Activated effector memory CD4-positive, alpha-beta T cell treated with Interleukin-2 at 50 U/mL for 16 hours (primary cell): ENCODE measurements at regions not wholly inside any gene's neighbourhood (a gene's known extent, or its start where the extent isn't known, plus 50 kb on each side); places are given as distances from the start of the nearest gene placed in this dataset.

Source experiments
- DNase-seq: peaks from one replicate; pipeline ENCODE4 v3.0.0-alpha.2; 2020

- no peak for DNase-seq
Measured at GRCh38 chr2:240299710-240300068, 135.8 kb upstream of the GPC1 start.

GRCh38 chr2:240300261-240300821, 135.1 kb upstream of the GPC1 start:
- no peak for DNase-seq

GRCh38 chr2:240300840-240301239, 134.6 kb upstream of the GPC1 start:
- no peak for DNase-seq

GRCh38 chr2:240301256-240301795, 134.1 kb upstream of the GPC1 start:
- no peak for DNase-seq

GRCh38 chr2:240302041-240302440, 133.4 kb upstream of the GPC1 start:
- DNase-seq, result no peak

GRCh38 chr2:240302933-240303595, 132.4 kb upstream of the GPC1 start:
- DNase-seq, result no peak

GRCh38 chr2:240303896-240304745, 131.3 kb upstream of the GPC1 start:
- no peak for DNase-seq

- DNase-seq, result no peak
Measured at GRCh38 chr2:240304746-240305161, 130.7 kb upstream of the GPC1 start.

- DNase-seq, result no peak
Measured at GRCh38 chr2:240305369-240305962, 130.0 kb upstream of the GPC1 start.

- DNase-seq, result no peak
Measured at GRCh38 chr2:240306185-240306584, 129.3 kb upstream of the GPC1 start.

GRCh38 chr2:240308111-240308651, 127.3 kb upstream of the GPC1 start:
- no peak for DNase-seq

GRCh38 chr2:240309214-240309613, 126.2 kb upstream of the GPC1 start:
- no peak for DNase-seq

GRCh38 chr2:240310201-240310600, 125.3 kb upstream of the GPC1 start:
- no peak for DNase-seq

- no peak for DNase-seq
Measured at GRCh38 chr2:240310645-240311044, 124.8 kb upstream of the GPC1 start.

- no peak for DNase-seq
Measured at GRCh38 chr2:240311821-240312220, 123.6 kb upstream of the GPC1 start.

- no peak for DNase-seq
Measured at GRCh38 chr2:240319221-240319854, 116.1 kb upstream of the GPC1 start.

- DNase-seq, result no peak
Measured at GRCh38 chr2:240319855-240320203, 115.6 kb upstream of the GPC1 start.

- DNase-seq, result no peak
Measured at GRCh38 chr2:240320204-240320993, 115.1 kb upstream of the GPC1 start.

GRCh38 chr2:240322231-240322955, 113.1 kb upstream of the GPC1 start:
- DNase-seq, result no peak

GRCh38 chr2:240322991-240323390, 112.5 kb upstream of the GPC1 start:
- DNase-seq, result no peak

GRCh38 chr2:240323601-240324291, 111.7 kb upstream of the GPC1 start:
- no peak for DNase-seq
